ENCODE measurements at regions not wholly inside any gene's neighbourhood (a gene's known extent, or its start where the extent isn't known, plus 50 kb on each side); places are given as distances from the start of the nearest gene placed in this dataset.

GRCh38 chr9:91111876-91112275 lies 249.8 kb downstream of the AUH start:
- H3K4me1 ChIP-seq = peaks cover 0 to 7% (median 0%) of the 10 kb centered on the region in 3 donors
- H3K36me3 ChIP-seq = no peaks in the 10 kb centered on the region
- H3K4me3 ChIP-seq = no peak overlapping the region
- peaks cover 0 to 15% (median 9%) of the 10 kb centered on the region in 3 donors for H3K9me3 ChIP-seq
- no peaks in the 10 kb centered on the region for H3K27me3 ChIP-seq
- no peak for DNase-seq
- intact Hi-C loops (cut with DNase I) = no loop called here
- WGBS, 2 donors = 85 to 98% methylated on average over 6 of the region's 6 CpGs
- TF ChIP-seq CTCF (IDR thresholded peaks at IDR 0.05) (no peak), POLR2A (IDR thresholded peaks at IDR 0.05) (no peak)
- H3K27ac ChIP-seq = no peak overlapping the region

- H3K9me3 ChIP-seq = peaks cover 0 to 15% (median 9%) of the 10 kb centered on the region in 3 donors
- TF ChIP-seq CTCF (IDR thresholded peaks at IDR 0.05) (no peak), POLR2A (IDR thresholded peaks at IDR 0.05) (no peak)
- intact Hi-C loops (cut with DNase I) = no loop called here
- H3K27ac ChIP-seq = no peak overlapping the region
- H3K4me3 ChIP-seq = no peak overlapping the region
- no peaks in the 10 kb centered on the region for H3K27me3 ChIP-seq
- H3K4me1 ChIP-seq = peaks cover 0 to 13% (median 0%) of the 10 kb centered on the region in 3 donors
- WGBS, 2 donors = 87 to 100% methylated on average over 2 of the region's 2 CpGs
- H3K36me3 ChIP-seq = no peaks in the 10 kb centered on the region
- DNase-seq = no peak
Observed at GRCh38 chr9:91113016-91113415, 248.7 kb downstream of the AUH start.

DNA sequence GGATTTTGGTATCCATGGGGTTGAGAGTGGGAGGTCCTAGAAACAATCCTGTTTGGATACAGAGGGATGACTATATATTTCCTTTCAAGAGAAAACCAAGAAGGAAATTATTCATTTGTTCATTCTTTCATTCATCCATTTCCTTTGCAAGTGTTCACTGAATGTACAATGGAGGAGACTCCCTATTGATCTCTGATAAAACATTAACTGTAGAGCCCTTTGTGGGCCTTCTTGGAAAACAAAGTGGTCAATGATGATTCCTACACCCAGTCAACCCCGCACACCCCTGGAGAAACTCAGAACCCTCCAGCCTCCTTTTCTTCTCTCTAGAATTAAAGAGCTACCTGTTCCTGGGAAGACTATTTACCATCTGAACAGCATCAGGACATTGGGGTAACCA lies 247.3 kb downstream of the AUH start:
- Histone ChIP-seq H3K4me1 (peaks cover 0 to 28% (median 11%) of the 10 kb centered on the region in 3 donors), H3K27me3 (no peaks in the 10 kb centered on the region), H3K36me3 (no peaks in the 10 kb centered on the region), H3K27ac (no peak overlapping the region), H3K9me3 (peaks cover 0 to 15% (median 9%) of the 10 kb centered on the region in 3 donors), H3K4me3 (no peak overlapping the region)
- TF ChIP-seq CTCF (IDR thresholded peaks at IDR 0.05) (no peak), POLR2A (IDR thresholded peaks at IDR 0.05) (no peak)
- WGBS, 2 donors = 80 to 93% methylated on average over 1 of the region's 1 CpG
- no peak for DNase-seq
- intact Hi-C loops (cut with DNase I) = no loop called here

- H3K27ac ChIP-seq = no peak overlapping the region
- H3K9me3 ChIP-seq = no peaks in the 10 kb centered on the region
- DNase-seq = no peak
- intact Hi-C loops (cut with DNase I) = no loop called here
- peaks cover 0 to 36% (median 18%) of the 10 kb centered on the region in 3 donors for H3K4me1 ChIP-seq
- no peak overlapping the region for H3K4me3 ChIP-seq
- WGBS, 2 donors = 11 to 45% methylated on average over 2 to 3 of the region's 3 CpGs
- no peaks in the 10 kb centered on the region for H3K27me3 ChIP-seq
- TF ChIP-seq CTCF (IDR thresholded peaks at IDR 0.05) (no peak), POLR2A (IDR thresholded peaks at IDR 0.05) (no peak)
- H3K36me3 ChIP-seq = no peaks in the 10 kb centered on the region
Observed at GRCh38 chr9:91116211-91116610, 245.5 kb downstream of the AUH start.

GRCh38 chr9:91116711-91117110 lies 245.0 kb downstream of the AUH start:
- Histone ChIP-seq H3K36me3 (no peaks in the 10 kb centered on the region), H3K9me3 (no peaks in the 10 kb centered on the region), H3K27ac (no peak overlapping the region), H3K4me3 (no peak overlapping the region), H3K4me1 (peaks cover 0 to 36% (median 18%) of the 10 kb centered on the region in 3 donors), H3K27me3 (no peaks in the 10 kb centered on the region)
- 79 to 96% methylated on average over 5 of the region's 5 CpGs for WGBS, 2 donors
- TF ChIP-seq POLR2A (IDR thresholded peaks at IDR 0.05) = no peak
- TF ChIP-seq CTCF (IDR thresholded peaks at IDR 0.05) = no peak
- no peak for DNase-seq
- intact Hi-C loops (cut with DNase I) = no loop called here

Measured in esophagus squamous epithelium (tissue), 5 donors.